Right lobe of liver (tissue), 4 donors: ENCODE measurements at regions not wholly inside any gene's neighbourhood (a gene's known extent, or its start where the extent isn't known, plus 50 kb on each side); places are given as distances from the start of the nearest gene placed in this dataset.

Source experiments
- POLR2A ChIP-seq: fragments of 450-650 bp; IDR thresholded peaks from one replicate; pipeline ENCODE4 v1.6.1; 2017; ENCODE audit warnings: antibody characterized with exemption, mild to moderate bottlenecking
- TF ChIP-seq, protein P1 (sequence below), 4 donors: fragments of 200-600 bp in 3 of 4; fragments of 450-650 bp in 1 of 4; IDR thresholded peaks; one replicate each; pipeline versions ENCODE4 v1.5.1 to v1.8.0; 2016 to 2022; ENCODE audit warnings: antibody characterized with exemption in 4 of 4, mild to moderate bottlenecking in 2 of 4
- donor health status: DM: no; HTN: no; CAD: no.
- donor health status: DM: no; HTN: no; CAD: no.
- donor health status: DM: no; HTN: yes; CAD: no.

DNA sequence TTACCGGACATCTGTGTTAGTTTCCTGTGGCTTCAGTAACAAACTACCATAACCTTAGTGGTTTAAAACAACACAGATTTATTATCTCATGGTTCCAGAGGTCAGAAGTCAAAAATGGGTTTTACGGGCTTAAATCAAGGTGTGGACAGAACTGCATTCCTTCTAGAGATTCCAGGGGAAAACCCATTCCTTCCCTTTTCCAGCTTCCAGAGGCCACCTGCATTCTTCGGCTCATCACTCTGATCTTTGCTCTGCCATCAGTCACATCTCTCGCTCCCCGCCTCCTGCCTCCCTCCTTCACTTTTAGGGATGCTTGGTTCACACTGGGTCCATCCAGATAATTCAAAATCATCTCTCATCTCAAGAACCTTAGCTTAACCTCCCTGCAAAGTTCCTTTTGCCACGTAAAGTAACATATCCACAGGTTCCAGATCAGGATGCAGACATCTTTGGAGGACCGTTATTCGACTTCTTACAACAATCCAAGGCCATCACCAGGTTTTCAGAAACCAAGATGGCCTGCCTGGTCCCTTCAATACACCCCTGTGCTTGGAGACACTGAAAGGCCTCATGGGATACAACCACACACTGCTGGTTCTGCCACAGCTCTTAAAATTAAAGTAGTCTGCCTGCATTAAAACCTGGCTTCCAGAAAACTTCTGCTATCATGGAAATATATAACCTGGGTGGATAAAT is 225.9 kb upstream of the MYO3A start:
- TF ChIP-seq, protein P1, sequence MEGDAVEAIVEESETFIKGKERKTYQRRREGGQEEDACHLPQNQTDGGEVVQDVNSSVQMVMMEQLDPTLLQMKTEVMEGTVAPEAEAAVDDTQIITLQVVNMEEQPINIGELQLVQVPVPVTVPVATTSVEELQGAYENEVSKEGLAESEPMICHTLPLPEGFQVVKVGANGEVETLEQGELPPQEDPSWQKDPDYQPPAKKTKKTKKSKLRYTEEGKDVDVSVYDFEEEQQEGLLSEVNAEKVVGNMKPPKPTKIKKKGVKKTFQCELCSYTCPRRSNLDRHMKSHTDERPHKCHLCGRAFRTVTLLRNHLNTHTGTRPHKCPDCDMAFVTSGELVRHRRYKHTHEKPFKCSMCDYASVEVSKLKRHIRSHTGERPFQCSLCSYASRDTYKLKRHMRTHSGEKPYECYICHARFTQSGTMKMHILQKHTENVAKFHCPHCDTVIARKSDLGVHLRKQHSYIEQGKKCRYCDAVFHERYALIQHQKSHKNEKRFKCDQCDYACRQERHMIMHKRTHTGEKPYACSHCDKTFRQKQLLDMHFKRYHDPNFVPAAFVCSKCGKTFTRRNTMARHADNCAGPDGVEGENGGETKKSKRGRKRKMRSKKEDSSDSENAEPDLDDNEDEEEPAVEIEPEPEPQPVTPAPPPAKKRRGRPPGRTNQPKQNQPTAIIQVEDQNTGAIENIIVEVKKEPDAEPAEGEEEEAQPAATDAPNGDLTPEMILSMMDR (IDR thresholded peaks at IDR 0.05): no peak
- no peak for TF ChIP-seq POLR2A
